MM.1S (cell line): ENCODE measurements at regions not wholly inside any gene's neighbourhood (a gene's known extent, or its start where the extent isn't known, plus 50 kb on each side); places are given as distances from the start of the nearest gene placed in this dataset.

Source experiments
- CTCF ChIP-seq: fragments of 300-600 bp; sonication (generic); IDR thresholded peaks from 2 replicates; pipeline ENCODE4 v1.5.1; 2016; ENCODE audit warnings: antibody characterized with exemption, low read length, mixed read lengths
- EZH2 ChIP-seq: fragments of 300-600 bp; sonication (generic); optimal IDR thresholded peaks from 2 replicates; pipeline ENCODE3; 2017; ENCODE audit warnings: low read depth, mild to moderate bottlenecking, antibody characterized with exemption, low read length, mixed read lengths

GRCh38 chr14:42555365-42555764 is 948.7 kb downstream of the LRFN5 start:
- TF ChIP-seq CTCF (no peak), EZH2 (no peak)
